ENCODE measurements at regions not wholly inside any gene's neighbourhood (a gene's known extent, or its start where the extent isn't known, plus 50 kb on each side); places are given as distances from the start of the nearest gene placed in this dataset.

DNA sequence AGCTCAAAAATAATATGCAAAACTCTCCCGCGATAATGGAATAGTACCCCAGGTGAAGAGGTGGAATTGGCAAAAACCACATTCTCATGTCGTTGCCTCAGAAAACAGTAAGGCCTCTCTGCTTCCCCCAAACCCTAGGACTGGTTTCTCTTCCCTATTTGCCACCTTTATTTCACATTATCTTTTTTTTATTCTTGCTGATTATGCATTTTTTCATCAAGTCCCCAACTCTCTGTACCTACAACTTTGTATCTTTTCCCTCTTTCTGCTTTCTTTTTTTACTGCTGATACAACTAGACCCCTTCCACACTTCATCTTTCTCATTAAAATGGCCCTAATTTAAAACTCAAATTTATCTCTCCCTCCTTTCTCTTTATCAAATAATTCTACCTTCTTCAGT, 1472.2 kb downstream of the SUCLG1 start:
- TF ChIP-seq USF2 (IDR thresholded peaks at IDR 0.05) (no peak), EHMT2 (IDR thresholded peaks at IDR 0.05; ENCODE audit: low read depth) (no peak), FOSL2 (IDR thresholded peaks at IDR 0.05) (no peak), FOSL2 (CRISPR knock-in tag; IDR thresholded peaks at IDR 0.05) (no peak), POLR2A (IDR thresholded peaks at IDR 0.05; ENCODE audit: low read length) (no peak), NFE2L2 (conservative IDR thresholded peaks at IDR 0.05; ENCODE audit: low read length) (no peak), EP300 (IDR thresholded peaks at IDR 0.05) (no peak), CEBPB (IDR thresholded peaks at IDR 0.05) (no peak), RAD21 (conservative IDR thresholded peaks at IDR 0.05 in 1 of 2, IDR thresholded peaks at IDR 0.05 in 1 of 2) (no peak), KDM1A (IDR thresholded peaks at IDR 0.05; ENCODE audit: low read depth) (no peak), CHD4 (IDR thresholded peaks at IDR 0.05; ENCODE audit: borderline replicate concordance) (no peak), PBX3 (IDR thresholded peaks at IDR 0.05) (no peak)
- TF ChIP-seq, protein P1, sequence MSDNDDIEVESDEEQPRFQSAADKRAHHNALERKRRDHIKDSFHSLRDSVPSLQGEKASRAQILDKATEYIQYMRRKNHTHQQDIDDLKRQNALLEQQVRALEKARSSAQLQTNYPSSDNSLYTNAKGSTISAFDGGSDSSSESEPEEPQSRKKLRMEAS (IDR thresholded peaks at IDR 0.05), result no peak
- TF ChIP-seq, protein P2, sequence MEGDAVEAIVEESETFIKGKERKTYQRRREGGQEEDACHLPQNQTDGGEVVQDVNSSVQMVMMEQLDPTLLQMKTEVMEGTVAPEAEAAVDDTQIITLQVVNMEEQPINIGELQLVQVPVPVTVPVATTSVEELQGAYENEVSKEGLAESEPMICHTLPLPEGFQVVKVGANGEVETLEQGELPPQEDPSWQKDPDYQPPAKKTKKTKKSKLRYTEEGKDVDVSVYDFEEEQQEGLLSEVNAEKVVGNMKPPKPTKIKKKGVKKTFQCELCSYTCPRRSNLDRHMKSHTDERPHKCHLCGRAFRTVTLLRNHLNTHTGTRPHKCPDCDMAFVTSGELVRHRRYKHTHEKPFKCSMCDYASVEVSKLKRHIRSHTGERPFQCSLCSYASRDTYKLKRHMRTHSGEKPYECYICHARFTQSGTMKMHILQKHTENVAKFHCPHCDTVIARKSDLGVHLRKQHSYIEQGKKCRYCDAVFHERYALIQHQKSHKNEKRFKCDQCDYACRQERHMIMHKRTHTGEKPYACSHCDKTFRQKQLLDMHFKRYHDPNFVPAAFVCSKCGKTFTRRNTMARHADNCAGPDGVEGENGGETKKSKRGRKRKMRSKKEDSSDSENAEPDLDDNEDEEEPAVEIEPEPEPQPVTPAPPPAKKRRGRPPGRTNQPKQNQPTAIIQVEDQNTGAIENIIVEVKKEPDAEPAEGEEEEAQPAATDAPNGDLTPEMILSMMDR (IDR thresholded peaks at IDR 0.05), result no peak
